K562 (cell line): ENCODE measurements at regions not wholly inside any gene's neighbourhood (a gene's known extent, or its start where the extent isn't known, plus 50 kb on each side); places are given as distances from the start of the nearest gene placed in this dataset.

Source experiments
- CBX8 ChIP-seq: fragments of 200-600 bp; sonication (generic); IDR thresholded peaks from 2 replicates; pipeline ENCODE4 v1.6.1; 2012; ENCODE audit warnings: borderline replicate concordance, mixed run types, low read depth, mild to moderate bottlenecking, moderate library complexity, mixed read lengths, low read length, control low read depth, inconsistent platforms; ENCODE audit not compliant: poor library complexity, severe bottlenecking; ENCODE audit errors: extremely low read depth
- NR2F6 ChIP-seq: fragments of 450-650 bp; formaldehyde crosslinking; IDR thresholded peaks from 2 replicates; pipeline ENCODE4 v1.4.0; 2020; ENCODE audit warnings: mild to moderate bottlenecking
- TFAM ChIP-seq: fragments of 250-450 bp; sonication (Bioruptor Pico); conservative IDR thresholded peaks from 2 replicates; pipeline ENCODE4 v1.5.0; 2021; ENCODE audit warnings: mild to moderate bottlenecking, moderate library complexity
- ZFP36 ChIP-seq: fragments of 150-350 bp; IDR thresholded peaks from 2 replicates; pipeline ENCODE4 v1.6.1; 2018; ENCODE audit warnings: low read length, low read depth; ENCODE audit not compliant: partially characterized antibody

DNA sequence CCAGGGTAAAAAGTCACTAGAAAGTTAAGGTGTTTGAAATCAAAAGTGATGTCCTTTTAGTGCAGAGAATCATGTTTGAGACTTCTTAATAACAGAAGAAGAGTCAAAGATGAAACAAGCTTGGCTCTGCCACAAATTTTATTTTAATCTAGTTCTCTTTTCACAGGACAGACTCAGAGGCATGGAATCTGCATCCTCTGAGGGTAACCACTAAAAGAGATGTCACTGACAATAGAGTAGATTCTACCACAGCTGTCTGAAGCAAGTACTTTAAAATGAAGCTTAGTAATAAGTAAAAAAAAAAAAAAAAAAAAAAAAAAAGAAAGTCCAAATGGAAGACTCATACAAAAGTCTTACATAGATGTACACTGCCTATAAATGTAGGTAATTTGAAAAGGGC is 519.7 kb upstream of the PRMT6 start:
- no peak for TF ChIP-seq ZFP36
- TF ChIP-seq CBX8: no peak
- TF ChIP-seq NR2F6 (CRISPR knock-in tag): no peak
- no peak for TF ChIP-seq TFAM (CRISPR knock-in tag)
